ENCODE measurements at regions not wholly inside any gene's neighbourhood (a gene's known extent, or its start where the extent isn't known, plus 50 kb on each side); places are given as distances from the start of the nearest gene placed in this dataset.
"Not testable (repeated sequence)": the region's sequence is repeated elsewhere in the genome, so short reads cannot be mapped to it uniquely, and the experiment has no call there.

- H3K9me3 Mint-ChIP-seq, result peaks cover 8% of the 10 kb centered on the region
- no peaks in the 10 kb centered on the region for H3K27me3 Mint-ChIP-seq (ENCODE audit: low read depth)
- H3K27ac Mint-ChIP-seq, result no peak overlapping the region
- H3K4me1 Mint-ChIP-seq (ENCODE audit: low read depth), result no peaks in the 10 kb centered on the region
- CTCF ChIA-PET, result no interaction called here
- H3K36me3 Mint-ChIP-seq (ENCODE audit: low read depth), result peaks cover 10% of the 10 kb centered on the region
- no peak for DNase-seq
- H3K4me3 Mint-ChIP-seq, result no peak overlapping the region
- intact Hi-C loops (cut with micrococcal nuclease), result no loop called here
Observed at GRCh38 chrY:10627116-10627515, 1099.4 kb downstream of the TSPY10 start.

- CTCF ChIA-PET; H3K4me3 Mint-ChIP-seq; H3K36me3 Mint-ChIP-seq (ENCODE audit: low read depth); H3K27me3 Mint-ChIP-seq (ENCODE audit: low read depth); H3K27ac Mint-ChIP-seq; DNase-seq; intact Hi-C loops (cut with micrococcal nuclease); H3K4me1 Mint-ChIP-seq (ENCODE audit: low read depth): not testable (repeated sequence)
- peaks cover 31% of the 10 kb centered on the region for H3K9me3 Mint-ChIP-seq
Observed at GRCh38 chrY:10648813-10649212, 1121.1 kb downstream of the TSPY10 start.

- Mint-ChIP-seq H3K36me3 (ENCODE audit: low read depth) (peaks cover 38% of the 10 kb centered on the region), H3K9me3 (peaks cover 72% of the 10 kb centered on the region)
- intact Hi-C loops (cut with micrococcal nuclease); DNase-seq; H3K27me3 Mint-ChIP-seq (ENCODE audit: low read depth); H3K4me3 Mint-ChIP-seq; H3K4me1 Mint-ChIP-seq (ENCODE audit: low read depth); H3K27ac Mint-ChIP-seq; CTCF ChIA-PET: not testable (repeated sequence)
Observed at GRCh38 chrY:10657120-10657519, 1129.4 kb downstream of the TSPY10 start.

- H3K9me3 Mint-ChIP-seq, result peaks cover 53% of the 10 kb centered on the region
- no peaks in the 10 kb centered on the region for H3K4me1 Mint-ChIP-seq (ENCODE audit: low read depth)
- no peak overlapping the region for H3K27ac Mint-ChIP-seq
- H3K4me3 Mint-ChIP-seq, result no peak overlapping the region
- H3K36me3 Mint-ChIP-seq (ENCODE audit: low read depth), result peaks cover 40% of the 10 kb centered on the region
- no peaks in the 10 kb centered on the region for H3K27me3 Mint-ChIP-seq (ENCODE audit: low read depth)
- no peak for DNase-seq
- intact Hi-C loops (cut with micrococcal nuclease), result no loop called here
- CTCF ChIA-PET, result no interaction called here
Observed at GRCh38 chrY:10666785-10667184, 1139.1 kb downstream of the TSPY10 start.

GRCh38 chrY:10686414-10686813 lies 1158.7 kb downstream of the TSPY10 start:
- CTCF ChIA-PET, result no interaction called here
- no peak for DNase-seq
- Mint-ChIP-seq H3K27me3 (ENCODE audit: low read depth) (no peaks in the 10 kb centered on the region), H3K4me1 (ENCODE audit: low read depth) (no peaks in the 10 kb centered on the region), H3K36me3 (ENCODE audit: low read depth) (peaks cover 34% of the 10 kb centered on the region), H3K4me3 (no peak overlapping the region), H3K9me3 (peaks cover 84% of the 10 kb centered on the region), H3K27ac (no peak overlapping the region)
- intact Hi-C loops (cut with micrococcal nuclease), result no loop called here

Measured in activated naive CD4-positive, alpha-beta T cell treated with anti-CD3 and anti-CD28 coated beads for 36 hours (primary cell).